SK-N-SH (cell line): ENCODE measurements at regions not wholly inside any gene's neighbourhood (a gene's known extent, or its start where the extent isn't known, plus 50 kb on each side); places are given as distances from the start of the nearest gene placed in this dataset.

Experiments
- EZH2phosphoT487 ChIP-seq: fragments of 200-600 bp; sonication (generic); IDR thresholded peaks from 2 replicates; pipeline ENCODE4 v1.6.1; 2017; ENCODE audit warnings: low read depth, mixed run types, mild to moderate bottlenecking, antibody characterized with exemption, moderate library complexity, borderline replicate concordance
- POLR2AphosphoS5 ChIP-seq: IDR thresholded peaks from 2 replicates; pipeline ENCODE4 v1.6.1; 2012; ENCODE audit warnings: low read depth, low read length
- RAD21 ChIP-seq: IDR thresholded peaks from 2 replicates; pipeline ENCODE4 v1.6.1; 2012; ENCODE audit warnings: mild to moderate bottlenecking, low read length
- RCOR1 ChIP-seq: fragments of 150-350 bp; IDR thresholded peaks from 2 replicates; pipeline ENCODE4 v1.6.1; 2017; ENCODE audit warnings: antibody characterized with exemption, low read length
- RXRA ChIP-seq: IDR thresholded peaks from 2 replicates; pipeline ENCODE4 v1.4.0; 2012; ENCODE audit warnings: low read depth, mild to moderate bottlenecking, borderline replicate concordance
- SIN3A ChIP-seq: IDR thresholded peaks from 2 replicates; pipeline ENCODE4 v1.6.1; 2012; ENCODE audit warnings: low read depth, mild to moderate bottlenecking, low read length, moderate library complexity, borderline replicate concordance
- YY1 ChIP-seq: IDR thresholded peaks from 2 replicates; pipeline ENCODE4 v1.4.0; 2012; ENCODE audit warnings: low read depth, mild to moderate bottlenecking
- TF ChIP-seq, protein P1 (sequence below): IDR thresholded peaks from 2 replicates; pipeline ENCODE4 v1.4.0; 2012; ENCODE audit warnings: low read depth, borderline replicate concordance
- TF ChIP-seq, protein P2 (sequence below): fragments of 200-600 bp; sonication (generic); IDR thresholded peaks from 2 replicates; pipeline ENCODE4 v1.6.1; 2017; ENCODE audit warnings: antibody characterized with exemption, mild to moderate bottlenecking, moderate library complexity

DNA sequence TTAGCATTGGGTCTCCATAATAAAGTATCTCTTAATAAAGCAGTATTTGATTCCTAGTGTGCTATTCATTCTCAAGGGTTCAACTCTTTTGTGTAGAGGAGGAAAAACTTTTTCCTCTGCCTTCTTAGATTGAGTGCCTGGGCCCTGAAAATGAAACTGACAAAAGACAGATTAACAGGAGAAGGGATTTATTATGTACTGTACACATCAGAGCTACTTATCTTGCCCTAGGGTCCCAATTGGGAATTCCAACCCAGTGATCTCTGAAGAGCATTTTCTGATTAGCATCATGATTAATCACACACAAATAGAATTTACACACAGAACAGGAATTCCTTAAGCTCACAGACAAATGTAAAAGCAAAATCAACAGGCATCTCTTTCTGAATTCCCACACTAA lies 128.9 kb downstream of the CD164 start:
- TF ChIP-seq POLR2AphosphoS5 (no peak), YY1 (no peak), RCOR1 (no peak), RXRA (no peak), EZH2phosphoT487 (no peak), SIN3A (no peak), RAD21 (no peak)
- TF ChIP-seq, protein P1, sequence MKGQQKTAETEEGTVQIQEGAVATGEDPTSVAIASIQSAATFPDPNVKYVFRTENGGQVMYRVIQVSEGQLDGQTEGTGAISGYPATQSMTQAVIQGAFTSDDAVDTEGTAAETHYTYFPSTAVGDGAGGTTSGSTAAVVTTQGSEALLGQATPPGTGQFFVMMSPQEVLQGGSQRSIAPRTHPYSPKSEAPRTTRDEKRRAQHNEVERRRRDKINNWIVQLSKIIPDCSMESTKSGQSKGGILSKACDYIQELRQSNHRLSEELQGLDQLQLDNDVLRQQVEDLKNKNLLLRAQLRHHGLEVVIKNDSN: no peak
- TF ChIP-seq, protein P2, sequence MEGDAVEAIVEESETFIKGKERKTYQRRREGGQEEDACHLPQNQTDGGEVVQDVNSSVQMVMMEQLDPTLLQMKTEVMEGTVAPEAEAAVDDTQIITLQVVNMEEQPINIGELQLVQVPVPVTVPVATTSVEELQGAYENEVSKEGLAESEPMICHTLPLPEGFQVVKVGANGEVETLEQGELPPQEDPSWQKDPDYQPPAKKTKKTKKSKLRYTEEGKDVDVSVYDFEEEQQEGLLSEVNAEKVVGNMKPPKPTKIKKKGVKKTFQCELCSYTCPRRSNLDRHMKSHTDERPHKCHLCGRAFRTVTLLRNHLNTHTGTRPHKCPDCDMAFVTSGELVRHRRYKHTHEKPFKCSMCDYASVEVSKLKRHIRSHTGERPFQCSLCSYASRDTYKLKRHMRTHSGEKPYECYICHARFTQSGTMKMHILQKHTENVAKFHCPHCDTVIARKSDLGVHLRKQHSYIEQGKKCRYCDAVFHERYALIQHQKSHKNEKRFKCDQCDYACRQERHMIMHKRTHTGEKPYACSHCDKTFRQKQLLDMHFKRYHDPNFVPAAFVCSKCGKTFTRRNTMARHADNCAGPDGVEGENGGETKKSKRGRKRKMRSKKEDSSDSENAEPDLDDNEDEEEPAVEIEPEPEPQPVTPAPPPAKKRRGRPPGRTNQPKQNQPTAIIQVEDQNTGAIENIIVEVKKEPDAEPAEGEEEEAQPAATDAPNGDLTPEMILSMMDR: no peak
